ENCODE measurements at regions not wholly inside any gene's neighbourhood (a gene's known extent, or its start where the extent isn't known, plus 50 kb on each side); places are given as distances from the start of the nearest gene placed in this dataset.

DNA sequence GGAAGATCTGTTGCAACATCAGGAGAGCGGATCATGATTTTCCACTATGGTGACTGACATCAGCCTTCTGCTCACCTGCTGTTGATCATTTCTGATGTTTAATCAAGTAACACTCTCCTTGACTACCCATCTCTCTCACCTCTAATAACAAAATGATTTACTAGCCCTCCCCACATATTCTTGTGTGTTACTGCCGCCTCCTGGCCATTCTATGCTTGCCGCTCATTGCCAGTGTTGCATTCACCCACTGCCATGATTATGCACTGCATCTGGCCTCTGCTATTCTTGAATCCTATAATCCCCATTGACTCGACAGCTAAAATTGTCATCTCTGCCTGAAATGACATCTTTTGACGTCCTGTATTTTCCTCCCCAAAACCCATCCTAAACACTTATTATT is 113.8 kb downstream of the RERGL start:
- no peaks in the 10 kb centered on the region for H3K4me1 Mint-ChIP-seq
- no CpG with 5 or more reads among the region's 5 CpGs for WGBS (ENCODE audit: extremely low coverage, insufficient read length, low lambda C conversion rate)
- no peak overlapping the region for H3T11ph ChIP-seq (ENCODE audit: low read length)
- no peaks in the 10 kb centered on the region for H3K27me3 ChIP-seq (ENCODE audit: insufficient read depth, low read length)
- no peaks in the 10 kb centered on the region for H3K27me3 Mint-ChIP-seq (ENCODE audit: low read depth)
- no peaks in the 10 kb centered on the region for H3K9me3 ChIP-seq (ENCODE audit: control insufficient read depth, low read depth, low read length)
- H4K91ac ChIP-seq (ENCODE audit: insufficient read length, low read depth, low read length), result no peak overlapping the region
- no peaks in the 10 kb centered on the region for H4K20me1 ChIP-seq (ENCODE audit: control insufficient read depth, insufficient read depth, insufficient read length)
- H3K14ac ChIP-seq (ENCODE audit: insufficient read depth, low read length), result no peak overlapping the region
- no peak overlapping the region for H3K56ac ChIP-seq (ENCODE audit: insufficient read length, low read depth, low read length)
- no peaks in the 10 kb centered on the region for H3K23me2 ChIP-seq (ENCODE audit: insufficient read length, low read depth, low read length, poor library complexity, severe bottlenecking)
- no peak overlapping the region for H2AK5ac ChIP-seq (ENCODE audit: insufficient read length, low read length)
- no peak overlapping the region for H3K18ac ChIP-seq (ENCODE audit: insufficient read length, low read depth, low read length)
- H4K5ac ChIP-seq (ENCODE audit: insufficient read length, low read depth, low read length), result no peak overlapping the region
- H3K79me1 ChIP-seq (ENCODE audit: insufficient read depth, low read depth, low read length, poor library complexity, severe bottlenecking), result no peaks in the 10 kb centered on the region
- peak; percentile 70 for DNase-seq
- no peak overlapping the region for H3K23ac ChIP-seq (ENCODE audit: insufficient read length, low read depth, low read length)
- no peak overlapping the region for H2BK12ac ChIP-seq (ENCODE audit: insufficient read length, low read depth, low read length)
- H3K4ac ChIP-seq (ENCODE audit: low read depth, low read length), result no peak overlapping the region
- no peak overlapping the region for H3K4me3 Mint-ChIP-seq
- H3K36me3 Mint-ChIP-seq (ENCODE audit: insufficient read depth in 1 of 3, low read depth in 3 of 3), result no peaks in the 10 kb centered on the region
- H3K79me2 ChIP-seq (ENCODE audit: insufficient read depth, low read length), result no peaks in the 10 kb centered on the region
- peak; percentile 86 for TF ChIP-seq CTCF (conservative IDR thresholded peaks at IDR 0.05)
- H2BK20ac ChIP-seq (ENCODE audit: low read depth, low read length, poor library complexity, severe bottlenecking), result no peak overlapping the region
- H3K4me2 ChIP-seq (ENCODE audit: insufficient read depth, insufficient read length, low read length), result no peak overlapping the region
- no peaks in the 10 kb centered on the region for H3K4me1 ChIP-seq (ENCODE audit: insufficient read depth, low read length)
- H3K27ac ChIP-seq (ENCODE audit: insufficient read length, low read depth, low read length), result no peak overlapping the region
- no peak overlapping the region for H3K9ac ChIP-seq (ENCODE audit: extremely low read depth, insufficient read length, low read length)
- H3K27ac Mint-ChIP-seq, result no peak overlapping the region
- H3K9me3 Mint-ChIP-seq, result no peaks in the 10 kb centered on the region
- no peak overlapping the region for H2BK120ac ChIP-seq (ENCODE audit: low read depth, low read length, poor library complexity, severe bottlenecking)
- H2AFZ ChIP-seq (ENCODE audit: low read length), result no peak overlapping the region
- no peak overlapping the region for H2BK5ac ChIP-seq (ENCODE audit: insufficient read length, low read length)
- H2BK15ac ChIP-seq (ENCODE audit: low read depth, low read length), result no peak overlapping the region
- H4K8ac ChIP-seq (replicated peaks; ENCODE audit: insufficient read length, low read depth, low read length), result no peak overlapping the region
